PC-9 (cell line): ENCODE measurements at regions not wholly inside any gene's neighbourhood (a gene's known extent, or its start where the extent isn't known, plus 50 kb on each side); places are given as distances from the start of the nearest gene placed in this dataset.
"Not testable (repeated sequence)": the region's sequence is repeated elsewhere in the genome, so short reads cannot be mapped to it uniquely, and the experiment has no call there.

Experiments
- BruUV-seq: library from RNA; stranded (reverse); fragments of 400-500 nt; replicated peaks from 2 replicates; lab custom pipeline; 2021; lab: Mats Ljungman, UMichigan
- CTCF ChIA-PET: fragments of 300-600 bp; sonication (Branson Sonifier 250); formaldehyde crosslinking; loops from one replicate; lab custom pipeline; 2022; ENCODE audit warnings: antibody characterized with exemption; lab: Charles Lee
- POLR2A ChIA-PET: fragments of 300-600 bp; sonication (Branson Sonifier 250); formaldehyde crosslinking; loops from one replicate; lab custom pipeline; 2022; ENCODE audit warnings: antibody characterized with exemption; ENCODE audit not compliant: unreplicated experiment; lab: Charles Lee
- DNase-seq, 2 experiments: peaks; one replicate each; pipeline versions ENCODE4 v3.0.0 to v3.0.0-alpha.2; 2015 to 2022; ENCODE audit warnings: mixed read lengths in 1 of 2
- H2AFZ ChIP-seq: fragments of 200-600 bp; sonication (generic); 2 replicates; pipeline ENCODE4 v1.8.1; 2017; ENCODE audit warnings: antibody characterized with exemption
- H3F3A ChIP-seq: fragments of 200-600 bp; sonication (generic); 2 replicates; pipeline ENCODE4 v1.8.1; 2017; ENCODE audit warnings: antibody characterized with exemption, mild to moderate bottlenecking, low read depth; ENCODE audit not compliant: insufficient read depth
- H3K27ac ChIP-seq: fragments of 200-600 bp; sonication (generic); 2 replicates; pipeline ENCODE4 v1.6.1; 2016; ENCODE audit warnings: mixed run types
- H3K27me3 ChIP-seq: fragments of 200-600 bp; sonication (generic); 2 replicates; pipeline ENCODE4 v1.6.1; 2016; ENCODE audit warnings: low read depth, mixed run types; ENCODE audit not compliant: insufficient read depth
- H3K36me3 ChIP-seq: fragments of 200-600 bp; sonication (generic); 2 replicates; pipeline ENCODE4 v1.6.1; 2016; ENCODE audit warnings: low read depth, mixed run types
- H3K4me1 ChIP-seq: fragments of 200-600 bp; sonication (generic); replicated peaks from 2 replicates; pipeline ENCODE4 v1.6.1; 2016; ENCODE audit warnings: mixed run types; ENCODE audit not compliant: insufficient read depth
- H3K4me2 ChIP-seq: fragments of 200-600 bp; sonication (generic); 2 replicates; pipeline ENCODE4 v1.6.1; 2017; ENCODE audit warnings: mixed run types
- H3K4me3 ChIP-seq: fragments of 200-600 bp; sonication (generic); 2 replicates; pipeline ENCODE4 v1.6.1; 2016; ENCODE audit warnings: mixed run types
- H3K79me2 ChIP-seq: fragments of 200-600 bp; sonication (generic); 2 replicates; pipeline ENCODE4 v1.6.1; 2017; ENCODE audit warnings: low read depth, mixed run types
- H3K9me2 ChIP-seq: fragments of 200-600 bp; sonication (generic); 2 replicates; pipeline ENCODE4 v1.8.1; 2017; ENCODE audit warnings: mild to moderate bottlenecking; ENCODE audit not compliant: insufficient read depth
- H3K9me3 ChIP-seq: fragments of 200-600 bp; sonication (generic); 2 replicates; pipeline ENCODE4 v1.8.1; 2016; ENCODE audit warnings: low read depth; ENCODE audit not compliant: insufficient read depth
- H4K20me1 ChIP-seq: fragments of 200-600 bp; sonication (generic); 2 replicates; pipeline ENCODE4 v1.8.1; 2017; ENCODE audit not compliant: insufficient read depth
- EZH2 ChIP-seq: fragments of 200-600 bp; sonication (generic); IDR thresholded peaks from 2 replicates; pipeline ENCODE4 v1.8.0; 2017; ENCODE audit warnings: antibody characterized with exemption, low read depth
- intact Hi-C: fragments of 100-400 bp; cut with micrococcal nuclease; formaldehyde crosslinking; loops from one replicate; pipeline ENCODE4 v1.10.0; 2022; ENCODE audit not compliant: unreplicated experiment
- TF ChIP-seq, protein P1 (sequence below): fragments of 200-600 bp; sonication (generic); conservative IDR thresholded peaks from 2 replicates; pipeline ENCODE4 v1.6.1; 2017; ENCODE audit warnings: mixed run types, antibody characterized with exemption, mild to moderate bottlenecking, moderate library complexity

DNA sequence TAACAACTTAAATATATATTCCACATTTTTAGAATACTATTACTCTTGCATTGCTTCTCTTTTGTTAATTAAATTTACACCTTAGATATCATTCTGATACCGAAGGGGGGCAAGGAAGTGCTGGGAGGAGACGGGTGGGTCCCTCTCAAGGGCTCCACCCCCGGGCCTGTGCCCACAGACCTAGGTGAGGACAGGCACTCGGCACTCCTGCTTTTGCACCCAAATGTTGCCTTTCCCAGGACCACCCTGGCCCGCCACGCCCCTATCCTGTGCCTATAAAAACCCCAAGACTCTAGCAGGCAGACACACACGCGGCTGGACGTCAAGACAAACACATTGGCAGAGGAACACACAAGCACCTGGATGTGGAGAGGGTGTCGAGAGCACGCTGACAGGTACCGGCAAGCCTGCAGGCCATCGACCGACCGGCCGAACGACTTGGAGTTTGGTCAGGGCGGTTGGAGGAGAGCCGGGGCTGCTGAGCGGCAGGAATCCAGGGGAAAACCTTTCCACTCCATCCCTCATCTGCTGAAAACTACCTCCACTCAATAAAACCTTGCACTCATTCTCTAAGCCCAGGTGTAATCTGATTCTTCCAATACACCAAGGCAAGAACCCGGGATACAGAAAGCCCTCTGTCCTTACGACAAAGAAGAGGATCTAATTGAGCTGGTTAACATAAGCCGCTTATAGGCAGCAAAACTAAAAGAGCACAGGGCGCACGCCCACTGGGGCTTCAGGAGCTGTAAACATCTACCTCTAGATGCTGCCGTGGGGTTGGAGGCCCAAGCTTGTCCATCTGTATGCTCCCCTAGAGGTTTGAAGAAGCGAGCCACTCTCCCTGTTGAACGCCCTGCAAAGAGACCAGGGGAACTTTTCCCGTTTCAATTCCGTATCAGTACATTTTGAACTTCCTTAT, 197.4 kb upstream of the PRSS16 start:
- intact Hi-C loops: no loop called here
- Histone ChIP-seq H2AFZ (no peak overlapping the region), H3K27ac (no peak overlapping the region), H3F3A (no peaks in the 10 kb centered on the region), H3K27me3 (no peaks in the 10 kb centered on the region), H3K4me3 (no peak overlapping the region), H3K36me3 (no peaks in the 10 kb centered on the region), H3K9me2 (no peaks in the 10 kb centered on the region), H3K4me2 (no peak overlapping the region), H3K9me3 (no peaks in the 10 kb centered on the region), H3K79me2 (no peaks in the 10 kb centered on the region), H3K4me1 (no peaks in the 10 kb centered on the region), H4K20me1 (no peaks in the 10 kb centered on the region)
- DNase-seq: no peak
- ChIA-PET POLR2A (interaction anchor here (0.7 to 0.8 kb wide), 2 partner anchors 11 to 100 kb away, joined by 3 to 5 read pairs; no protein-coding TSS in a partner anchor), CTCF (no interaction called here)
- TF ChIP-seq, protein P1, sequence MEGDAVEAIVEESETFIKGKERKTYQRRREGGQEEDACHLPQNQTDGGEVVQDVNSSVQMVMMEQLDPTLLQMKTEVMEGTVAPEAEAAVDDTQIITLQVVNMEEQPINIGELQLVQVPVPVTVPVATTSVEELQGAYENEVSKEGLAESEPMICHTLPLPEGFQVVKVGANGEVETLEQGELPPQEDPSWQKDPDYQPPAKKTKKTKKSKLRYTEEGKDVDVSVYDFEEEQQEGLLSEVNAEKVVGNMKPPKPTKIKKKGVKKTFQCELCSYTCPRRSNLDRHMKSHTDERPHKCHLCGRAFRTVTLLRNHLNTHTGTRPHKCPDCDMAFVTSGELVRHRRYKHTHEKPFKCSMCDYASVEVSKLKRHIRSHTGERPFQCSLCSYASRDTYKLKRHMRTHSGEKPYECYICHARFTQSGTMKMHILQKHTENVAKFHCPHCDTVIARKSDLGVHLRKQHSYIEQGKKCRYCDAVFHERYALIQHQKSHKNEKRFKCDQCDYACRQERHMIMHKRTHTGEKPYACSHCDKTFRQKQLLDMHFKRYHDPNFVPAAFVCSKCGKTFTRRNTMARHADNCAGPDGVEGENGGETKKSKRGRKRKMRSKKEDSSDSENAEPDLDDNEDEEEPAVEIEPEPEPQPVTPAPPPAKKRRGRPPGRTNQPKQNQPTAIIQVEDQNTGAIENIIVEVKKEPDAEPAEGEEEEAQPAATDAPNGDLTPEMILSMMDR: no peak
- no peak for TF ChIP-seq EZH2
- BruUV-seq: no TSS peak

DNA sequence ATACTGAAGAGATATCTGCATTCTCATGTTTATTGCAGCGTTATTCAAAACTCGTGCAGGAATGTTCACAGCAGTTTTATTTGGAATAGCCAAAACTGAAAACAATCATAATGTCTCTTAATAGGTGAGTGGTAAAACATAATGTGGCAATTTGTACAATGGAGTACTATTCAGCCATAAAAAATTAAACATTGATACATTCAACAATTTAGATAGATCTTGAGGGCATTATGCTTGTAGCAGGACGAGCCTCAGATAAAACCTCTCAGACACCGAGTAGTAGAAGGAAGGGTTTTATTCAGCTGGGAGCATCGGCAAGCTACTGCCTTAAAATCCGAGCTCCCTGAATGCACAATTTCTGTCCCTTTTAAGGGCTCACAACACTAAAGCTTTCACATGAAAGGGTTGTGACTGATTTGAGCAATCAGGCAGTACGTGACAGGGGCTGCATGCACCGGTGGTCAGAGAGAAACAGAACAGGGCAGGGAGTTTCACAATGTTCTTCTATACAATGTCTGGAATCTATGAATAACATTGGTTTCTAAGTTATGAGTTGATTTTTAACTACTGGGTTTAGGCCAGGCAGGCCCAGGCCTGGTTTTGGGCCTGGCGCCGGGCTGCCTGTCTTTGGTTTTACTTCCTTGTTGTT, 195.3 kb upstream of the PRSS16 start:
- H3K27ac ChIP-seq, H3K4me2 ChIP-seq, BruUV-seq, H3K9me2 ChIP-seq, H2AFZ ChIP-seq, H3K36me3 ChIP-seq, H3K79me2 ChIP-seq, H4K20me1 ChIP-seq, H3K4me1 ChIP-seq, H3K4me3 ChIP-seq, DNase-seq, H3K9me3 ChIP-seq, intact Hi-C loops, H3F3A ChIP-seq, POLR2A ChIA-PET, H3K27me3 ChIP-seq: not testable (repeated sequence)
- CTCF ChIA-PET: interaction anchor here (0.5 kb wide), 1 partner anchor 43 kb away, joined by 3 read pairs; no protein-coding TSS in a partner anchor

DNA sequence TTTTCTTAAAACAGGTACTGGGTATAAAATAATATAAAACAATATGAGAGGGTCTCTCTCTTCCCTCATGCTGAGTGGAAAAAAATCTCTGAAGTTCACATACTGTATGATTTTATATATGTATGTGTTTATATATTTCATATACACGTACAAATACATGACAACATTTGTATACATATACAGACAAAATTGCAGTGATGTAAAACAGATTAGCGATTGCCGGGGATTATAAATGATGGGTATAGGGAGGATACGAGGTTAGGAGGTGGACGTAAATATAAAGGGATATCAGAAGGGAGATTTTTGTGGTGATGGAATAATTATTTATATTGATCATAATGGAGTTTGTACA, 194.8 kb upstream of the PRSS16 start:
- H3K9me3 ChIP-seq: no peaks in the 10 kb centered on the region
- H2AFZ ChIP-seq: no peak overlapping the region
- H3K4me1 ChIP-seq: no peaks in the 10 kb centered on the region
- POLR2A ChIA-PET: no interaction called here
- H3K4me2 ChIP-seq: no peak overlapping the region
- H3K79me2 ChIP-seq: no peaks in the 10 kb centered on the region
- no peaks in the 10 kb centered on the region for H3K36me3 ChIP-seq
- H3K9me2 ChIP-seq: no peaks in the 10 kb centered on the region
- no peaks in the 10 kb centered on the region for H3K27me3 ChIP-seq
- H3K4me3 ChIP-seq: no peak overlapping the region
- no TSS peak for BruUV-seq
- CTCF ChIA-PET: no interaction called here
- DNase-seq: no peak
- TF ChIP-seq, protein P1: no peak
- TF ChIP-seq EZH2: no peak
- H3K27ac ChIP-seq: no peak overlapping the region
- H4K20me1 ChIP-seq: no peaks in the 10 kb centered on the region
- H3F3A ChIP-seq: no peaks in the 10 kb centered on the region
- intact Hi-C loops: no loop called here
